HG02884 (cell line): ENCODE measurements at regions not wholly inside any gene's neighbourhood (a gene's known extent, or its start where the extent isn't known, plus 50 kb on each side); places are given as distances from the start of the nearest gene placed in this dataset.

ENCODE experiments used
- ATAC-seq: cut with Tn5 transposase; IDR thresholded peaks from one replicate; pipeline ENCODE4 v1.9.1; 2021; ENCODE audit warnings: mild to moderate bottlenecking, moderate library complexity; ENCODE audit not compliant: unreplicated experiment

- ATAC-seq = no peak
Observed at GRCh38 chr5:15220642-15221173, 279.3 kb upstream of the FBXL7 start.

GRCh38 chr5:15215056-15215455 lies 284.9 kb upstream of the FBXL7 start:
- no peak for ATAC-seq

GRCh38 chr5:15214010-15214409 lies 286.0 kb upstream of the FBXL7 start:
- ATAC-seq = no peak

- no peak for ATAC-seq
Observed at GRCh38 chr5:15209053-15209762, 290.8 kb upstream of the FBXL7 start.

GRCh38 chr5:15206133-15206532 lies 293.8 kb upstream of the FBXL7 start:
- ATAC-seq = no peak

GRCh38 chr5:15203376-15203775 lies 296.6 kb upstream of the FBXL7 start:
- no peak for ATAC-seq

- ATAC-seq = no peak
Observed at GRCh38 chr5:15191012-15191411, 309.0 kb upstream of the FBXL7 start.

GRCh38 chr5:15183520-15183919 lies 311.9 kb upstream of the ANKH start:
- ATAC-seq = no peak

GRCh38 chr5:15170173-15170572 lies 298.6 kb upstream of the ANKH start:
- ATAC-seq = no peak

- ATAC-seq = no peak
Observed at GRCh38 chr5:15168358-15168757, 296.8 kb upstream of the ANKH start.

- ATAC-seq = no peak
Observed at GRCh38 chr5:15160091-15160490, 288.5 kb upstream of the ANKH start.

- ATAC-seq = no peak
Observed at GRCh38 chr5:15159606-15160005, 288.0 kb upstream of the ANKH start.

GRCh38 chr5:15142458-15142857 lies 270.9 kb upstream of the ANKH start:
- ATAC-seq = no peak

GRCh38 chr5:15137414-15137813 lies 265.8 kb upstream of the ANKH start:
- ATAC-seq = no peak

- no peak for ATAC-seq
Observed at GRCh38 chr5:15135661-15136060, 264.1 kb upstream of the ANKH start.

- no peak for ATAC-seq
Observed at GRCh38 chr5:15133456-15133965, 261.9 kb upstream of the ANKH start.

- no peak for ATAC-seq
Observed at GRCh38 chr5:15132816-15133405, 261.3 kb upstream of the ANKH start.

- ATAC-seq = no peak
Observed at GRCh38 chr5:15131909-15132308, 260.3 kb upstream of the ANKH start.

GRCh38 chr5:15124871-15125568 lies 253.4 kb upstream of the ANKH start:
- ATAC-seq = no peak

GRCh38 chr5:15124461-15124860 lies 252.9 kb upstream of the ANKH start:
- ATAC-seq = no peak

GRCh38 chr5:15117688-15118087 lies 246.1 kb upstream of the ANKH start:
- no peak for ATAC-seq

GRCh38 chr5:15116996-15117395 lies 245.4 kb upstream of the ANKH start:
- no peak for ATAC-seq
